Fibroblast of the aortic adventitia (primary cell): ENCODE measurements at regions not wholly inside any gene's neighbourhood (a gene's known extent, or its start where the extent isn't known, plus 50 kb on each side); places are given as distances from the start of the nearest gene placed in this dataset.

Experiments used
- DNase-seq: peaks from one replicate; pipeline ENCODE4 v3.0.0-alpha.2; 2010; ENCODE audit warnings: low read depth
- H3K4me3 ChIP-seq: 2 replicates; pipeline ENCODE4 v1.5.1; 2011; ENCODE audit warnings: low read depth, mild to moderate bottlenecking, control low read depth, low read length, moderate library complexity
- TF ChIP-seq, protein P1 (sequence below): IDR thresholded peaks from 2 replicates; pipeline ENCODE4 v1.5.1; 2011; ENCODE audit warnings: mild to moderate bottlenecking, low read length, control low read depth, inconsistent platforms; ENCODE audit not compliant: insufficient read depth

DNA sequence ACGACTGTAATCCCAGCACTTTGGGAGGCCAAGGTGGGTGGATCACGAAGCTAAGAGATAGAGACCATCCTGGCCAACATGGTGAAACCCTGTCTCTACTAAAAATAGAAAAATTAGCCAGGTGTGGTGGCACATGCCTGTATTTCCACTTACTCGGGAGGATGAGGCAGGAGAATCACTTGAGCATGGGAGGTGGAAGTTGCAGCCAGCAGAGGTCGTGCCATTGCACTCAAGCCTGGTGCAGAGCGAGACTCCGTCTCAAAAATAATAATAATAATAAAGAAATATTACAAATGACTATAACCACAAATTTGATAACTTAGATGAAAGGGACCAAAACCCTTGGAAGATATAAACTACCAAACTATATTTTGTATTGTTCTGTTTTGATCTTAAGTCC is 226.3 kb upstream of the GULP1 start:
- DNase-seq, result no peak
- TF ChIP-seq, protein P1, sequence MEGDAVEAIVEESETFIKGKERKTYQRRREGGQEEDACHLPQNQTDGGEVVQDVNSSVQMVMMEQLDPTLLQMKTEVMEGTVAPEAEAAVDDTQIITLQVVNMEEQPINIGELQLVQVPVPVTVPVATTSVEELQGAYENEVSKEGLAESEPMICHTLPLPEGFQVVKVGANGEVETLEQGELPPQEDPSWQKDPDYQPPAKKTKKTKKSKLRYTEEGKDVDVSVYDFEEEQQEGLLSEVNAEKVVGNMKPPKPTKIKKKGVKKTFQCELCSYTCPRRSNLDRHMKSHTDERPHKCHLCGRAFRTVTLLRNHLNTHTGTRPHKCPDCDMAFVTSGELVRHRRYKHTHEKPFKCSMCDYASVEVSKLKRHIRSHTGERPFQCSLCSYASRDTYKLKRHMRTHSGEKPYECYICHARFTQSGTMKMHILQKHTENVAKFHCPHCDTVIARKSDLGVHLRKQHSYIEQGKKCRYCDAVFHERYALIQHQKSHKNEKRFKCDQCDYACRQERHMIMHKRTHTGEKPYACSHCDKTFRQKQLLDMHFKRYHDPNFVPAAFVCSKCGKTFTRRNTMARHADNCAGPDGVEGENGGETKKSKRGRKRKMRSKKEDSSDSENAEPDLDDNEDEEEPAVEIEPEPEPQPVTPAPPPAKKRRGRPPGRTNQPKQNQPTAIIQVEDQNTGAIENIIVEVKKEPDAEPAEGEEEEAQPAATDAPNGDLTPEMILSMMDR, result no peak
- no peak overlapping the region for H3K4me3 ChIP-seq

DNA sequence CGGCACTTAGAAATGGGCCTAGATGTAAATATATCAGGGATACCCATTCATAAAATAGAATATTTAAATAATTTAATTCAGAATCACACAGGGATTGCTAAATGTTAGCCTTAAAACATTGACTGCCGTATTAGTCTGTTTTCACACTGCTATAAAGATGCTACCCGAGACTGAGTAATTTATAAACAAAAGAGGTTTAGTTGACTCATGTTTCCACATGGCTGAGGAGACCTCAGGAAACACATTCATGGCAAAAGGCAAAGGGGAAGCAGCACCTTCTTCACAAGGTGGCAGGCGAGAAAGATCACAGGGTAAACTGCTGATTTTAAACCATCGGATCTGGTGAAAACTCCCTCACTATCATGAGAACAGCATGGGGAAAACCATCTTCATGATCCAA is 223.6 kb upstream of the GULP1 start:
- TF ChIP-seq, protein P1, result no peak
- no peak overlapping the region for H3K4me3 ChIP-seq
- DNase-seq, result no peak

DNA sequence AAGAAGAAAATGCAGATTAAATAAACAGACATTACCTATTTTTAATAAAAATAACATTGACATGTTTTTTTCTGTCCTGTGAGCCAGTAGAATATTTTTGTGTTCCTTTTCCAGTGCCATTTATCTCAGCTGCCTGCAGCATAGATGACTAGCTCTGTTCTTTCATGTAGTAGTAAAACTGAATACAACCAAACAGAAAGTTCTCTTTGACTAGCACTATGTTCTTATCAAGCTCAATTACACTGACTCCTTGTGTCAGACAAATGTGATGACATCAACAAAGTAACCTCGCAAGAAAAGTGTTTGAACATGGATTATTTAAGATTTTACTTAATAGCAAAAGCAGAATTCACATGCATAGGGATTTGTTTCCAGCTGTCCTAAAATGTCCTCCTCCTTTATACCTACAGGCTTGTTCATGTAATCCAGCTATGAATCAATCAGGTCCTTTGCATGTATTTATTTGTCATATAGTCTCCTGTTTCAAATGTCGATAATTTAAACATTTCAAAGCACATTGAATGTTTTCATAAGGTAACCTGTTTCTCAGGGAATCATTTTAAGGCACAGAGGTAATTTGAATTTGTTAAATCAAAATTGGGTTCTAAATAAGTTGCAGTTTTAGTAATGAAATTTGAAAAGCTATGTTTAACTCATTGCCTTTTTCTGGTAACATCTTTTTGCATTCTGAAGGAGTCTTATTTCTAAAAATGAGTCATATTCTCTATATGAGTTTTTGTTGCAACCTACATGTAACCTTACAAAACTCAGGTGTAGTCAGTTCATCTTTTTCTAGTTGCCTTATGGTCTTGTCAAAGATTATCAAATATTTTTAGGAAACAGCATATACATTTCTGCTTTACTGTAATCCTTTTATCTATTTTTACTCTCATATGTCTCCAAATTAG is 215.3 kb upstream of the GULP1 start:
- TF ChIP-seq, protein P1, result no peak
- no peak overlapping the region for H3K4me3 ChIP-seq
- DNase-seq, result peak; percentile 2

DNA sequence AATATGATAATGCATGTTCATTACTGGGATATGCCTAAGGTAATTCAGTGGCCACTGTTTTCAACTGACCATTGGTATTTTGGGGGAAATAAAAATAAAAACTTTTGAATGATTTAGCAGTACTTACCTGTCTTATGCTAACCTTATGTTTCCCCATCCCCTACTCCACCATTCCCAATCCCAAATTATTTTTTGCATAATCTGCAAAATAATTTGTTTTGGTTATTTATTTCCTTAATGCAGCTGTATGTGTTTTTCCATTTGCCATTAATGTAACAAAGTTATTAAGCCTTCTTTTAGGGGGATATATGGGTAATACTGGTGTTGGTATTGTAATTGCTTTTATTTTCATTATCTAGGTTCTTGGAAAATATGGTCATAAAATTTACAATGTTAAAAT is 213.9 kb upstream of the GULP1 start:
- H3K4me3 ChIP-seq, result no peak overlapping the region
- DNase-seq, result no peak
- TF ChIP-seq, protein P1, result no peak

DNA sequence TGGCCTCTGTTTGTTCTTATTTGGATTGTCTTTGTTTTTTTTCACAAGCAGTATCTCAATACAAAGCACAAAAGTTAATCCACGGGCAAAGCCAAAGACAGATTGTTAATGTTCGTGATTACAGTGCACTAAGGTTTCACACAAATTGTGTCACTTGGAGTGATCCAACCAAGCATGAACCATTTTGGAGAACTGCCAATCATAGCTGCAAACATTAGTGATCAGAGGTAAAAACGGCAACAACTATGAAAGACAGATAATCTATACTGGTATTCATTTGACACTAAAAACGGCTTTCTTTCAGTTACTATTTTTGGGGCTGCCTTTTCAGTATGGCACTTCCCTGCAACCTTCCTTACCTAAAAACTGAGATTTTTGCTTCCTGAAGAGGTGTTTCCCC is 213.1 kb upstream of the GULP1 start:
- H3K4me3 ChIP-seq, result no peak overlapping the region
- no peak for DNase-seq
- TF ChIP-seq, protein P1, result no peak

DNA sequence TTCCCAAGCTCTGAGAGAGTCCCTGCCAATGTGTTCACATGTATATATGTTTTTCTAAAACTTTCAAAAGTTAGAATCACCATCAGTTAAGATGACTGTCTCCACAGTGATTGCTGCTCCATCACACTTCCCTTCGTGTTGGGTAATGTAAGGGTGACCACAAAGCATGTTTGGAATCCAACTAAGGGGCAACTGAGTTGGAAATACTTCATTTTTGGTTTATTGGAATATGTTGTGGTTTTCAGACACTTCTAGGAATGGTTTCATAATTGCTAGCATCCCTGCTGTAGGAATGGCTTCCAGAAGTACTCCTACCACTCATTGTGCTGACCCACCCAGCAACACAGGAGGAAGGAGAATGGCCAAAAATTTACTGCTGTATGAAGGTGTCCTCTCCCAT is 212.5 kb upstream of the GULP1 start:
- TF ChIP-seq, protein P1, result no peak
- no peak overlapping the region for H3K4me3 ChIP-seq
- peak; percentile 74 for DNase-seq
